ENCODE measurements at regions not wholly inside any gene's neighbourhood (a gene's known extent, or its start where the extent isn't known, plus 50 kb on each side); places are given as distances from the start of the nearest gene placed in this dataset.

- Histone ChIP-seq H3K9me3 (no peaks in the 10 kb centered on the region), H3K27ac (no peak overlapping the region), H3K4me1 (peaks cover 20% of the 10 kb centered on the region), H3K36me3 (no peaks in the 10 kb centered on the region), H3K4me2 (0 out of 2 replicates have a peak overlapping the region, but pooled peaks have one; percentile 49), H4K20me1 (no peaks in the 10 kb centered on the region), H3K4me3 (no peak overlapping the region), H3K9ac (no peak overlapping the region), H3K27me3 (no peaks in the 10 kb centered on the region)
- no peak for TF ChIP-seq Cebpa-rat (IDR thresholded peaks at IDR 0.05)
Measured at GRCh38 chr7:42611289-42611928, 300.5 kb downstream of the C7orf25 start.

DNA sequence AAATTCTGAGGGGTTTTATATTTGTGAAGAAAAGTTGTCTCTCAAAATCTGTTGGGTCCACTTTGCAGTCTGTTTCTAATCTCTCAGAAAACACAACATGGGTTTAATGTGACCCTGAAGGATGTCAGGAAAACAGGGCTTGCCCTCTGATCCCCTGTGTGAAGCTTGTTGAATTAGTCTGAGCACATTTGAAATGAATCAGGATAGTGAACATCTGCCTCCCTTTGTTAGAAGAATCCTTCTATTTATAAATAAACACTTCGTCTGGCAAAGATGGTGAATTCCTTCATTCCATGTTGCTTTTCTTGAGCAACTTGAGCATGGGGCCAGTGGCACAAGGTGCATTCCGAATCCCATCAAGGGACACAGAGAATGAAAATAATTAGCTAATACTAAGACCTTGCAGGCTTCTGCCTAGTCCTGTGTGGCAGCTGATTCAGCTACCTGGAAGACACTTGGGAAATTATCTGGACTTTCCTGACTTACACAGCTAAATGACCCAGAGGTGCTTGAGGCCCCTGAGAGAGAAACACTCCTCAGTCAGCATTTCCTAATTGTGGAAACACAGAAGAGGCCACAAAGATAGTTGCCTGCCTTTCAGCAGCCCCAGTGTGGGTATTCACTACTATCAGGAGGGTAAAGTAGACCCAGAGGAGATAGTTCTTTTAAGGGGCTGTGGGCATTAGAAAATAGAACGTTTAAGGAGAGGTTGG, 305.5 kb downstream of the C7orf25 start:
- no peaks in the 10 kb centered on the region for H4K20me1 ChIP-seq
- H3K4me1 ChIP-seq, result peaks cover under 1% of the 10 kb centered on the region; the same call in 1 of the 2 replicates
- H3K4me3 ChIP-seq, result no peak overlapping the region
- no peak overlapping the region for H3K4me2 ChIP-seq
- H3K27ac ChIP-seq, result no peak overlapping the region
- no peak for TF ChIP-seq Cebpa-rat (IDR thresholded peaks at IDR 0.05)
- H3K9me3 ChIP-seq, result no peaks in the 10 kb centered on the region
- H3K36me3 ChIP-seq, result no peaks in the 10 kb centered on the region
- no peak overlapping the region for H3K9ac ChIP-seq
- no peaks in the 10 kb centered on the region for H3K27me3 ChIP-seq

- Histone ChIP-seq H3K9me3 (no peaks in the 10 kb centered on the region), H3K36me3 (no peaks in the 10 kb centered on the region), H3K27ac (no peak overlapping the region), H3K4me3 (no peak overlapping the region), H3K27me3 (no peaks in the 10 kb centered on the region), H3K9ac (no peak overlapping the region), H3K4me2 (no peak overlapping the region), H4K20me1 (no peaks in the 10 kb centered on the region), H3K4me1 (no peaks in the 10 kb centered on the region)
- TF ChIP-seq Cebpa-rat (IDR thresholded peaks at IDR 0.05), result no peak
Measured at GRCh38 chr7:42605406-42606192, 306.3 kb downstream of the C7orf25 start.

- Histone ChIP-seq H3K27ac (no peak overlapping the region), H3K9ac (no peak overlapping the region), H3K4me2 (no peak overlapping the region), H3K9me3 (no peaks in the 10 kb centered on the region), H3K36me3 (no peaks in the 10 kb centered on the region), H4K20me1 (no peaks in the 10 kb centered on the region), H3K4me3 (no peak overlapping the region), H3K4me1 (no peaks in the 10 kb centered on the region), H3K27me3 (no peaks in the 10 kb centered on the region)
- TF ChIP-seq Cebpa-rat (IDR thresholded peaks at IDR 0.05), result no peak
Measured at GRCh38 chr7:42603496-42603895, 308.4 kb downstream of the C7orf25 start.

GRCh38 chr7:42597300-42597699, 314.6 kb downstream of the C7orf25 start:
- no peak for TF ChIP-seq Cebpa-rat (IDR thresholded peaks at IDR 0.05)
- H3K9me3 ChIP-seq, result peaks cover 4% of the 10 kb centered on the region; the same call in 1 of the 2 replicates
- H3K9ac ChIP-seq, result no peak overlapping the region
- no peaks in the 10 kb centered on the region for H4K20me1 ChIP-seq
- H3K4me1 ChIP-seq, result no peaks in the 10 kb centered on the region
- no peaks in the 10 kb centered on the region for H3K36me3 ChIP-seq
- H3K27me3 ChIP-seq, result no peaks in the 10 kb centered on the region
- H3K4me2 ChIP-seq, result no peak overlapping the region
- no peak overlapping the region for H3K4me3 ChIP-seq
- H3K27ac ChIP-seq, result no peak overlapping the region

DNA sequence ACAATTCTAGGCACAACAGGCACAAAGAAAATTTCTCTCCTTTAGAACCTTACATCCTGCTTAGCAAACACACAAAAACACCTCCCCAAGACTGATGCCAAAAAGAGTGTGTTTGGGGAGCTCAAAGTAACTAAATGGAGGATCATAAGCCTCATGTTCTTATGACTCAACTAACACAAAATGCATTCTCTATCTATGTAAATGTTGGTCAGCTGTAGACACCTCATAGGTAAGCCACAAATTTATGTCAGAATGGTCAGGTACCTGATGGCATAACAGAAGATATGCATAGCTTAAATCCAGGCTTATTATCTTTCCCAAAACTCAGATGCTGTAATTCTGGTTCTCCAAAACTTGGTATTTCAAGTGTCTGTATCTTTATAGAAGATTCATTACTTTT, 315.1 kb downstream of the C7orf25 start:
- Histone ChIP-seq H3K27me3 (no peaks in the 10 kb centered on the region), H3K9me3 (peaks cover 6% of the 10 kb centered on the region; the same call in 1 of the 2 replicates), H3K9ac (no peak overlapping the region), H4K20me1 (no peaks in the 10 kb centered on the region), H3K27ac (no peak overlapping the region), H3K36me3 (no peaks in the 10 kb centered on the region), H3K4me1 (no peaks in the 10 kb centered on the region), H3K4me2 (no peak overlapping the region), H3K4me3 (no peak overlapping the region)
- no peak for TF ChIP-seq Cebpa-rat (IDR thresholded peaks at IDR 0.05)

DNA sequence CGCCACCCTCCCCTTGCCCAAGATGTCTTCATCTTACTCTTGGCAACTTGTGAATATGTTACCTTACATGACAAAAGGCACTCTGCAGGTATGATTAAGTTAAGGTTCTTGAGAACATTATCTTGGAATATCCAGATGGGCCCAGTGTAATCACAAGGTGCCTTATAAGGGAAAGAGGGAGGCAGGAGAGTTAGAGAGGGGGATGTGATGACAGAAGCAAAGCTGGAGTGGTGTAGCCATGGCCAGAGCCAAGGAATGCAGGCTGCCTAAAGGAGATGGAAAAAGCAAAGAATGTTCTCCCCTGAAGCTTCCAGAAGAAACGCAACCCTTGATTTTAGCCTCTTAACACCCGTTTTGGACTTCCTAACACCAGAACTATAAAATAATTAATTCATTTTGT, 318.0 kb downstream of the C7orf25 start:
- Histone ChIP-seq H3K9ac (no peak overlapping the region), H3K4me2 (no peak overlapping the region), H3K9me3 (peaks cover 6% of the 10 kb centered on the region; the same call in 1 of the 2 replicates), H3K4me1 (no peaks in the 10 kb centered on the region), H3K27ac (no peak overlapping the region), H3K36me3 (no peaks in the 10 kb centered on the region), H3K27me3 (no peaks in the 10 kb centered on the region), H4K20me1 (no peaks in the 10 kb centered on the region), H3K4me3 (no peak overlapping the region)
- TF ChIP-seq Cebpa-rat (IDR thresholded peaks at IDR 0.05), result no peak

DNA sequence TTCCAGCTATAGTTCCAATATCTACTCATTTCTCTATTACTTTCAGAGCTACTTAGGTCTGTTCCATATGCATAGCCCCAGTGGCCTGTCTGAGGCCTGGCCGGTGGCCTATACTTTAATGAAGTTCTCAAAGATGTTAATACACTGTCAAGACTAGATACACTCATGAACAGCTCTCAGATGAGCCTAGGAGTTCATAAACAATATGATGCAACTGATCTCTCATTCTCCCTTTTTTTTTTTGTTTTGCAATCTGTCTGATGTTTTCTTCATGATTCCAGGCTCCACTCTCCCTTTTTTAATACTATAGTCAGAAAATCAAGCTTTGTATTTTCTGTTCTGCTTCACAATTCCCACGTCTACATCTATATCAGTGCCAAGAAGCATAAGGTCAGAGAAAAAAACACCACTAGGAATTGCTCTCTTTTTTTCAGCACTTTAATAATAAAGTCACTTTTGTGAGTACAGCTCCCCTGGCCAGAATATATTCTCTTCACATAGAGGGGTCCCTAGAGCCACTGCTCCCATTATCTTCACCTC, 321.0 kb downstream of the C7orf25 start:
- H3K27me3 ChIP-seq, result no peaks in the 10 kb centered on the region
- peaks cover 19% of the 10 kb centered on the region for H3K9me3 ChIP-seq
- TF ChIP-seq Cebpa-rat (IDR thresholded peaks at IDR 0.05), result no peak
- H3K4me3 ChIP-seq, result no peak overlapping the region
- H3K4me2 ChIP-seq, result no peak overlapping the region
- H3K27ac ChIP-seq, result no peak overlapping the region
- no peaks in the 10 kb centered on the region for H4K20me1 ChIP-seq
- H3K4me1 ChIP-seq, result no peaks in the 10 kb centered on the region
- no peaks in the 10 kb centered on the region for H3K36me3 ChIP-seq
- no peak overlapping the region for H3K9ac ChIP-seq

DNA sequence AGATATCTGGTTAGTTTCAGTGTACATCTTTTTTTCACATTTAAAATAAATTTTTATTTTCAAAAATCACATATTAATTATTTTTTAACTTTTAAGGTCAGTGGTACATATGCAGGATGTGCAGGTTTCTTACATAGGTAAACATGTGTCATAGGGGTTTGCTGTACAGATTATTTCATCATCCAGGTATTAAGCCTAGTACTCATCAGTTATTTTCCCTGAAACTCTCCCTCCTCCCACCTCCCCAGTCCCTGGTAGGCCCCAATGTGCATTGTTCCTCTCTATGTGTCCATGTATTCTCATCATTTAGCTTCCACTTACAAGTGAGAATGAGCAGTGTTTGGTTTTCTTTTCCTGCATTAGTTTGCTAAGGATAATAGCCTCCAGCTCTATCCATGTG, 323.0 kb downstream of the C7orf25 start:
- H3K27me3 ChIP-seq, result no peaks in the 10 kb centered on the region
- H3K4me1 ChIP-seq, result no peaks in the 10 kb centered on the region
- no peak overlapping the region for H3K4me2 ChIP-seq
- TF ChIP-seq Cebpa-rat (IDR thresholded peaks at IDR 0.05), result no peak
- H3K36me3 ChIP-seq, result no peaks in the 10 kb centered on the region
- H3K4me3 ChIP-seq, result no peak overlapping the region
- H3K9me3 ChIP-seq, result peaks cover 22% of the 10 kb centered on the region
- H4K20me1 ChIP-seq, result no peaks in the 10 kb centered on the region
- H3K27ac ChIP-seq, result no peak overlapping the region
- no peak overlapping the region for H3K9ac ChIP-seq

- H3K4me3 ChIP-seq, result no peak overlapping the region
- H3K4me1 ChIP-seq, result no peaks in the 10 kb centered on the region
- H3K9me3 ChIP-seq, result peaks cover 22% of the 10 kb centered on the region
- H3K36me3 ChIP-seq, result no peaks in the 10 kb centered on the region
- H3K4me2 ChIP-seq, result no peak overlapping the region
- TF ChIP-seq Cebpa-rat (IDR thresholded peaks at IDR 0.05), result no peak
- H3K27me3 ChIP-seq, result no peaks in the 10 kb centered on the region
- H3K27ac ChIP-seq, result no peak overlapping the region
- no peak overlapping the region for H3K9ac ChIP-seq
- no peaks in the 10 kb centered on the region for H4K20me1 ChIP-seq
Measured at GRCh38 chr7:42587806-42588205, 324.1 kb downstream of the C7orf25 start.
